ENCODE measurements at regions not wholly inside any gene's neighbourhood (a gene's known extent, or its start where the extent isn't known, plus 50 kb on each side); places are given as distances from the start of the nearest gene placed in this dataset.
"Not testable (repeated sequence)": the region's sequence is repeated elsewhere in the genome, so short reads cannot be mapped to it uniquely, and the experiment has no call there.

GRCh38 chr4:20122198-20122988 is 129.3 kb upstream of the SLIT2 start:
- DNase-seq, result no peak

- no peak for DNase-seq
Observed at GRCh38 chr4:20119141-20119540, 132.6 kb upstream of the SLIT2 start.

- DNase-seq, result no peak
Observed at GRCh38 chr4:20109391-20109790, 142.3 kb upstream of the SLIT2 start.

GRCh38 chr4:20106921-20107320 is 144.8 kb upstream of the SLIT2 start:
- DNase-seq, result no peak

- no peak for DNase-seq
Observed at GRCh38 chr4:20101831-20102230, 149.9 kb upstream of the SLIT2 start.

- DNase-seq, result no peak
Observed at GRCh38 chr4:20096911-20097310, 154.8 kb upstream of the SLIT2 start.

GRCh38 chr4:20095805-20096541 is 155.7 kb upstream of the SLIT2 start:
- no peak for DNase-seq

- DNase-seq, result no peak
Observed at GRCh38 chr4:20091781-20092180, 159.9 kb upstream of the SLIT2 start.

- DNase-seq, result no peak
Observed at GRCh38 chr4:20087522-20087911, 164.2 kb upstream of the SLIT2 start.

GRCh38 chr4:20086799-20087521 is 164.7 kb upstream of the SLIT2 start:
- DNase-seq, result no peak

- DNase-seq, result no peak
Observed at GRCh38 chr4:20086067-20086798, 165.5 kb upstream of the SLIT2 start.

GRCh38 chr4:20085653-20086052 is 166.1 kb upstream of the SLIT2 start:
- no peak for DNase-seq

GRCh38 chr4:20085156-20085555 is 166.5 kb upstream of the SLIT2 start:
- no peak for DNase-seq

- DNase-seq, result no peak
Observed at GRCh38 chr4:20084488-20084887, 167.2 kb upstream of the SLIT2 start.

GRCh38 chr4:20078644-20079043 is 173.1 kb upstream of the SLIT2 start:
- no peak for DNase-seq

GRCh38 chr4:20075248-20075871 is 176.3 kb upstream of the SLIT2 start:
- DNase-seq, result no peak

- no peak for DNase-seq
Observed at GRCh38 chr4:20074450-20074849, 177.3 kb upstream of the SLIT2 start.

- DNase-seq, result no peak
Observed at GRCh38 chr4:20065952-20066351, 185.8 kb upstream of the SLIT2 start.

- not testable (repeated sequence) for DNase-seq
Observed at GRCh38 chr4:20062857-20063256, 188.8 kb upstream of the SLIT2 start.

GRCh38 chr4:20062054-20062453 is 189.7 kb upstream of the SLIT2 start:
- no peak for DNase-seq

- DNase-seq, result no peak
Observed at GRCh38 chr4:20050768-20051167, 200.9 kb upstream of the SLIT2 start.

GRCh38 chr4:20049889-20050288 is 201.8 kb upstream of the SLIT2 start:
- no peak for DNase-seq
